ENCODE measurements at regions not wholly inside any gene's neighbourhood (a gene's known extent, or its start where the extent isn't known, plus 50 kb on each side); places are given as distances from the start of the nearest gene placed in this dataset.

- H3K4me3 Mint-ChIP-seq: no peak overlapping the region
- peaks cover 10% of the 10 kb centered on the region for H3K4me1 Mint-ChIP-seq
- no peaks in the 10 kb centered on the region for H3K27me3 Mint-ChIP-seq (ENCODE audit: low read depth)
- no peak for TF ChIP-seq CTCF (conservative IDR thresholded peaks at IDR 0.05)
- no peak for DNase-seq (ENCODE audit: low read depth, low spot score)
- no peaks in the 10 kb centered on the region for H3K9me3 Mint-ChIP-seq
- H3K27ac Mint-ChIP-seq (ENCODE audit: unreplicated experiment): no peak overlapping the region
- H3K36me3 Mint-ChIP-seq (ENCODE audit: low read depth): no peaks in the 10 kb centered on the region
Observed at GRCh38 chr1:239722035-239722434, 335.7 kb downstream of the CHRM3 start.

GRCh38 chr1:239723776-239724367 is 337.5 kb downstream of the CHRM3 start:
- H3K36me3 Mint-ChIP-seq (ENCODE audit: low read depth): no peaks in the 10 kb centered on the region
- no peaks in the 10 kb centered on the region for H3K27me3 Mint-ChIP-seq (ENCODE audit: low read depth)
- H3K9me3 Mint-ChIP-seq: no peaks in the 10 kb centered on the region
- H3K4me3 Mint-ChIP-seq: no peak overlapping the region
- peaks cover 10% of the 10 kb centered on the region for H3K4me1 Mint-ChIP-seq
- no peak for DNase-seq (ENCODE audit: low read depth, low spot score)
- no peak overlapping the region for H3K27ac Mint-ChIP-seq (ENCODE audit: unreplicated experiment)
- no peak for TF ChIP-seq CTCF (conservative IDR thresholded peaks at IDR 0.05)

- Mint-ChIP-seq H3K27ac (ENCODE audit: unreplicated experiment) (no peak overlapping the region), H3K4me3 (no peak overlapping the region), H3K4me1 (peaks cover 10% of the 10 kb centered on the region), H3K36me3 (ENCODE audit: low read depth) (no peaks in the 10 kb centered on the region), H3K9me3 (no peaks in the 10 kb centered on the region), H3K27me3 (ENCODE audit: low read depth) (no peaks in the 10 kb centered on the region)
- no peak for TF ChIP-seq CTCF (conservative IDR thresholded peaks at IDR 0.05)
- DNase-seq (ENCODE audit: low read depth, low spot score): no peak
Observed at GRCh38 chr1:239725371-239725770, 339.0 kb downstream of the CHRM3 start.

- no peak overlapping the region for H3K27ac Mint-ChIP-seq (ENCODE audit: unreplicated experiment)
- H3K9me3 Mint-ChIP-seq: no peaks in the 10 kb centered on the region
- no peak for DNase-seq (ENCODE audit: low read depth, low spot score)
- peaks cover 10% of the 10 kb centered on the region for H3K4me1 Mint-ChIP-seq
- H3K27me3 Mint-ChIP-seq (ENCODE audit: low read depth): no peaks in the 10 kb centered on the region
- no peaks in the 10 kb centered on the region for H3K36me3 Mint-ChIP-seq (ENCODE audit: low read depth)
- no peak overlapping the region for H3K4me3 Mint-ChIP-seq
- no peak for TF ChIP-seq CTCF (conservative IDR thresholded peaks at IDR 0.05)
Observed at GRCh38 chr1:239725933-239726332, 339.6 kb downstream of the CHRM3 start.

- peaks cover 13% of the 10 kb centered on the region for H3K4me1 Mint-ChIP-seq
- no peak overlapping the region for H3K27ac Mint-ChIP-seq (ENCODE audit: unreplicated experiment)
- no peaks in the 10 kb centered on the region for H3K9me3 Mint-ChIP-seq
- no peak for TF ChIP-seq CTCF (conservative IDR thresholded peaks at IDR 0.05)
- DNase-seq (ENCODE audit: low read depth, low spot score): no peak
- H3K4me3 Mint-ChIP-seq: no peak overlapping the region
- H3K36me3 Mint-ChIP-seq (ENCODE audit: low read depth): no peaks in the 10 kb centered on the region
- no peaks in the 10 kb centered on the region for H3K27me3 Mint-ChIP-seq (ENCODE audit: low read depth)
Observed at GRCh38 chr1:239730378-239730777, 344.0 kb downstream of the CHRM3 start.
